ENCODE measurements at regions not wholly inside any gene's neighbourhood (a gene's known extent, or its start where the extent isn't known, plus 50 kb on each side); places are given as distances from the start of the nearest gene placed in this dataset.
"Not testable (repeated sequence)": the region's sequence is repeated elsewhere in the genome, so short reads cannot be mapped to it uniquely, and the experiment has no call there.

DNA sequence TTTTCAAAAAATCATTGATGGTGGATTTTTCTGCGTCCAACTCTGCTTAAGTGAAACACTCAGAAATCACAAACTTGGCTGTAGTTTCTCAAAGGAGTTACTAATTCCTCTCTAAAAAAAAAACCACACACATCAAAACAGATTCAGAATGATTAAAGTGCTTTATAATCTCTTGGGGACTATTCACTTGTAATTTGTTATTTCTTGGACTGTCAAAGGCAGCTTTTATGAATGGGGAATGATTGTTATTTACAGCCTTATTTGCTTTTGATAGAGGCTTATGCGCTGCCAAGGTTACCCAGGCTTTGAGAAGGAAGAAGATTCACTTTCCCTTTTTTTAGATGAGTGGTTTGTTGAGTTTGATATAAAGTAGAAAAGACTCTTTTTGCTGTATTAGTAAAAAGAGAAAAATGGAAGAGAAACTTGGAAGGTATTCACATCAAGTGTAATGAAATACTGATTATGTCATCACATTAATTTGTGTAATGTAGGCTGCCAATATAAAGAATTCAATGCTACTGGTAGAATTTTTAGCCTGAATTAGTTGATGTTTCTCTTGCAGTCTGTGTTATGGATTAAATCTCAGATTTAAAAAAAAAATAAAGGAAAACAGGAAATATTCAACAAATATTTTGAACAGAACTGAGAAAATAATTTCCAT is 381.0 kb upstream of the SASH1 start:
- Histone ChIP-seq H3K4me3 (ENCODE audit: low read length) (no peak overlapping the region), H3K4me1 (ENCODE audit: control insufficient read depth, insufficient read depth, low read length) (no peaks in the 10 kb centered on the region), H3K36me3 (ENCODE audit: control insufficient read depth, insufficient read depth, low read length) (no peaks in the 10 kb centered on the region), H3K9me3 (ENCODE audit: control insufficient read depth, insufficient read depth, low read length) (no peaks in the 10 kb centered on the region), H3K27me3 (ENCODE audit: control insufficient read depth, insufficient read depth, low read length) (no peaks in the 10 kb centered on the region), H3K27ac (ENCODE audit: low read length) (no peak overlapping the region)
- intact Hi-C loops (cut with micrococcal nuclease): no loop called here
- no peaks in the 10 kb centered on the region for H3K4me1 Mint-ChIP-seq
- peaks cover 4 to 8% of the 10 kb centered on the region in 2 donors for H3K9me3 Mint-ChIP-seq
- no peak for TF ChIP-seq CTCF (IDR thresholded peaks at IDR 0.05)
- H3K36me3 Mint-ChIP-seq: no peaks in the 10 kb centered on the region
- no peak overlapping the region for H3K27ac Mint-ChIP-seq
- WGBS (ENCODE audit: insufficient coverage): 95% methylated on average over 2 of the region's 2 CpGs
- no peak overlapping the region for H3K4me3 Mint-ChIP-seq
- no peak for ATAC-seq
- DNase-seq: no peak
- H3K27me3 Mint-ChIP-seq (ENCODE audit: low read depth in 2 of 2): no peaks in the 10 kb centered on the region

- H3K4me1 Mint-ChIP-seq; H3K27me3 Mint-ChIP-seq (ENCODE audit: low read depth in 2 of 2); H3K9me3 Mint-ChIP-seq; H3K4me3 ChIP-seq (ENCODE audit: low read length); H3K27ac ChIP-seq (ENCODE audit: low read length); H3K36me3 Mint-ChIP-seq; H3K9me3 ChIP-seq (ENCODE audit: control insufficient read depth, insufficient read depth, low read length); H3K4me1 ChIP-seq (ENCODE audit: control insufficient read depth, insufficient read depth, low read length); intact Hi-C loops (cut with micrococcal nuclease); H3K4me3 Mint-ChIP-seq; ATAC-seq; H3K27ac Mint-ChIP-seq; H3K27me3 ChIP-seq (ENCODE audit: control insufficient read depth, insufficient read depth, low read length); DNase-seq; H3K36me3 ChIP-seq (ENCODE audit: control insufficient read depth, insufficient read depth, low read length): not testable (repeated sequence)
- no CpG with 5 or more reads among the region's 3 CpGs for WGBS (ENCODE audit: insufficient coverage)
These were observed 377.2 kb upstream of the SASH1 start for GRCh38 chr6:147965448-147965847.

DNA sequence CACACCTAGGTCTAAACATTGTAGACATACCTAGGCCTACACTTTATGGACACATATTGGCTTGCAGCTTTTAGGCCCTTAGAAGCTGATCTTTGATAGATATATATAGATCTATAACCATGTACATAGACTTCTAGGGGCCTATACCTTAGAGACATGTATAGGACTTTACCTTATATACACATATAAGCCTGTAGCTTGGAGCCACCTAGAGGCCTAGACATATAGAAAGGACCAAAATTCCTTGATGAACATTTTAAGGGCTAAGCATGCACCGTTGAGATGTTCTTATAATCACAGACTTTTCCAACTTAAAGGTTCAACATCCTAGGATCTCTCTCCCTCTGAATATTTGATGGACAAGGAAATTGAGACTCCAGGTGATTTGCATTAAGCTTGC is 371.7 kb upstream of the SASH1 start:
- Mint-ChIP-seq H3K36me3 (no peaks in the 10 kb centered on the region), H3K27ac (no peak overlapping the region), H3K4me3 (no peak overlapping the region), H3K27me3 (ENCODE audit: low read depth in 2 of 2) (no peaks in the 10 kb centered on the region), H3K4me1 (no peaks in the 10 kb centered on the region), H3K9me3 (peaks cover 3% of the 10 kb centered on the region in 2 donors)
- no peaks in the 10 kb centered on the region for H3K27me3 ChIP-seq (ENCODE audit: control insufficient read depth, insufficient read depth, low read length)
- no peaks in the 10 kb centered on the region for H3K4me1 ChIP-seq (ENCODE audit: control insufficient read depth, insufficient read depth, low read length)
- no peaks in the 10 kb centered on the region for H3K36me3 ChIP-seq (ENCODE audit: control insufficient read depth, insufficient read depth, low read length)
- no peak overlapping the region for H3K27ac ChIP-seq (ENCODE audit: low read length)
- no peak for ATAC-seq
- WGBS (ENCODE audit: insufficient coverage): 0% methylated on average over 1 of the region's 1 CpG
- DNase-seq: no peak
- intact Hi-C loops (cut with micrococcal nuclease): no loop called here
- TF ChIP-seq CTCF (IDR thresholded peaks at IDR 0.05): no peak
- H3K9me3 ChIP-seq (ENCODE audit: control insufficient read depth, insufficient read depth, low read length): no peaks in the 10 kb centered on the region
- no peak overlapping the region for H3K4me3 ChIP-seq (ENCODE audit: low read length)

DNA sequence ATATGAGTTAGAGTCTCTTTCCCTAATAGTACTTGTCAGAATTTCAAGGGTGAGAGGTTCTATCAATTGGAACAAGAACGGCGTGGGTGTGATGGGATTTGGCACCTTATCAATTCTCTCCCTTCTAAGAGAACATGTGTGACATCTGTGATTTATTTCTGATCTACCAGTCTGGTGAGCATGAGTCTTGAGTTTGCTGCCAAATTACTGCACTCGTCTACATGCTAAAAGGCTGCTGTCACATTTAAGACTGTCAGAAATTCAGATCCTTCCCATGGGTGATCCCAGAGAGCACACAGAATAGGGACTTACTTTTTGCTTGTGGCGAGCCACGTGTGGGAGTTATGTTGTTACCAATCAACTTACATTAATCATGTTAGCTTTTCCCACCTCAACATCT is 370.2 kb upstream of the SASH1 start:
- no peaks in the 10 kb centered on the region for H3K27me3 ChIP-seq (ENCODE audit: control insufficient read depth, insufficient read depth, low read length)
- ATAC-seq: no peak
- intact Hi-C loops (cut with micrococcal nuclease): no loop called here
- H3K9me3 Mint-ChIP-seq: peaks cover 3% of the 10 kb centered on the region in 2 donors
- H3K4me1 ChIP-seq (ENCODE audit: control insufficient read depth, insufficient read depth, low read length): no peaks in the 10 kb centered on the region
- H3K4me3 ChIP-seq (ENCODE audit: low read length): no peak overlapping the region
- H3K27ac ChIP-seq (ENCODE audit: low read length): no peak overlapping the region
- no peaks in the 10 kb centered on the region for H3K36me3 ChIP-seq (ENCODE audit: control insufficient read depth, insufficient read depth, low read length)
- no peak for TF ChIP-seq CTCF (IDR thresholded peaks at IDR 0.05)
- H3K9me3 ChIP-seq (ENCODE audit: control insufficient read depth, insufficient read depth, low read length): no peaks in the 10 kb centered on the region
- no peaks in the 10 kb centered on the region for H3K4me1 Mint-ChIP-seq
- no peaks in the 10 kb centered on the region for H3K36me3 Mint-ChIP-seq
- WGBS (ENCODE audit: insufficient coverage): 96% methylated on average over 2 of the region's 5 CpGs
- H3K27ac Mint-ChIP-seq: no peak overlapping the region
- no peaks in the 10 kb centered on the region for H3K27me3 Mint-ChIP-seq (ENCODE audit: low read depth in 2 of 2)
- DNase-seq: no peak
- H3K4me3 Mint-ChIP-seq: no peak overlapping the region
